ENCODE measurements at regions not wholly inside any gene's neighbourhood (a gene's known extent, or its start where the extent isn't known, plus 50 kb on each side); places are given as distances from the start of the nearest gene placed in this dataset.

- no peaks in the 10 kb centered on the region for H3K27me3 ChIP-seq (ENCODE audit: control insufficient read depth, insufficient read depth, low read length)
- no peak for TF ChIP-seq CTCF (IDR thresholded peaks at IDR 0.05; ENCODE audit: insufficient read depth, low read length, poor library complexity, severe bottlenecking)
- H3K36me3 ChIP-seq (ENCODE audit: control insufficient read depth, insufficient read depth, low read length): no peaks in the 10 kb centered on the region
- no peak for DNase-seq (ENCODE audit: low read depth)
- no peak overlapping the region for H3K4me3 ChIP-seq (ENCODE audit: low read depth, low read length)
These were observed 102.7 kb upstream of the PLEKHA5 start for GRCh38 chr12:19026614-19027488.

DNA sequence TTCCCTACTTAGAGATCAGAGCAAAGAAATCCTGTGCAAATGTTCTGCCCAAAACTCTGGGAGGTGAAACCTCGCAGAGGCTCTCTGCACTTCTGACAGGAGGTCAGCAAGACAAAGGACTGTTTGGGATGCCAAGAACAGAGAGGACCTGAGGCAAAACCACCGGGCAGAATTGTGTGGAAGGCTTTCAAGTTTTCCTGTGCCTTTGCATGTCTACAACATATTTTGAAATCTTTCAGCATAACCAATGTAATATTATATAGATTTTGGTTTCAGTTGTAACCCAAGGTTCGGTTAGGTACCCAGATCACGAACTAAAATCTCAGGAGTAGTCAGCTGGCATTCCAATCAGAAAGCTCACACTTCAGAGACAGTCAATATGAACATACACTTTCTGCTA, 99.4 kb upstream of the PLEKHA5 start:
- Histone ChIP-seq H3K27me3 (ENCODE audit: control insufficient read depth, insufficient read depth, low read length) (no peaks in the 10 kb centered on the region), H3K4me3 (ENCODE audit: low read depth, low read length) (no peak overlapping the region), H3K36me3 (ENCODE audit: control insufficient read depth, insufficient read depth, low read length) (no peaks in the 10 kb centered on the region)
- TF ChIP-seq CTCF (IDR thresholded peaks at IDR 0.05; ENCODE audit: insufficient read depth, low read length, poor library complexity, severe bottlenecking): no peak
- DNase-seq (ENCODE audit: low read depth): no peak

GRCh38 chr12:19030603-19031002, 98.9 kb upstream of the PLEKHA5 start:
- TF ChIP-seq CTCF (IDR thresholded peaks at IDR 0.05; ENCODE audit: insufficient read depth, low read length, poor library complexity, severe bottlenecking): no peak
- Histone ChIP-seq H3K4me3 (ENCODE audit: low read depth, low read length) (no peak overlapping the region), H3K36me3 (ENCODE audit: control insufficient read depth, insufficient read depth, low read length) (no peaks in the 10 kb centered on the region), H3K27me3 (ENCODE audit: control insufficient read depth, insufficient read depth, low read length) (no peaks in the 10 kb centered on the region)
- no peak for DNase-seq (ENCODE audit: low read depth)

GRCh38 chr12:19031032-19031431, 98.5 kb upstream of the PLEKHA5 start:
- DNase-seq (ENCODE audit: low read depth): peak; percentile 83
- no peak for TF ChIP-seq CTCF (IDR thresholded peaks at IDR 0.05; ENCODE audit: insufficient read depth, low read length, poor library complexity, severe bottlenecking)
- Histone ChIP-seq H3K36me3 (ENCODE audit: control insufficient read depth, insufficient read depth, low read length) (no peaks in the 10 kb centered on the region), H3K27me3 (ENCODE audit: control insufficient read depth, insufficient read depth, low read length) (no peaks in the 10 kb centered on the region), H3K4me3 (ENCODE audit: low read depth, low read length) (no peak overlapping the region)

DNA sequence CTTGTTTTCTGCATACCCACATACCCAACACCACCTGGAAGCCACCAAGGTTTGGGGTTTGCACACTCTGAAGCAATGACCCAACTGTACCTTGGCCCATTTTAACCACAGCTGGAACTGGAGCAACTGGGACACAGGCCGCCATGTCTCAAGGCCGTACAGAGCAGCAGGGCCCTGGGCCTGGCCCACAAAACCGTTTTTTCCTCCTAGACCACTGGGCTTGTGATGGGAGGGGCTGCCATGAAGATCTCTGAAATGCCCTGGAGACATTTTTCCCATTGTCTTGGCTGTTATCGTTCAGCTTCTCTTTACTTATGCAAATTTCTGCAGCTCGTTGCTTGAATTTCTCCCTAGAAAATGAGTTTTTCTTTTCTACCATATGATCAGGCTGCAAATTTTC, 96.7 kb upstream of the PLEKHA5 start:
- no peak for DNase-seq (ENCODE audit: low read depth)
- no peaks in the 10 kb centered on the region for H3K36me3 ChIP-seq (ENCODE audit: control insufficient read depth, insufficient read depth, low read length)
- no peaks in the 10 kb centered on the region for H3K27me3 ChIP-seq (ENCODE audit: control insufficient read depth, insufficient read depth, low read length)
- no peak overlapping the region for H3K4me3 ChIP-seq (ENCODE audit: low read depth, low read length)
- TF ChIP-seq CTCF (IDR thresholded peaks at IDR 0.05; ENCODE audit: insufficient read depth, low read length, poor library complexity, severe bottlenecking): no peak

- Histone ChIP-seq H3K36me3 (ENCODE audit: control insufficient read depth, insufficient read depth, low read length) (no peaks in the 10 kb centered on the region), H3K27me3 (ENCODE audit: control insufficient read depth, insufficient read depth, low read length) (no peaks in the 10 kb centered on the region), H3K4me3 (ENCODE audit: low read depth, low read length) (no peak overlapping the region)
- no peak for TF ChIP-seq CTCF (IDR thresholded peaks at IDR 0.05; ENCODE audit: insufficient read depth, low read length, poor library complexity, severe bottlenecking)
- no peak for DNase-seq (ENCODE audit: low read depth)
These were observed 96.3 kb upstream of the PLEKHA5 start for GRCh38 chr12:19033244-19033643.
